ENCODE measurements at regions not wholly inside any gene's neighbourhood (a gene's known extent, or its start where the extent isn't known, plus 50 kb on each side); places are given as distances from the start of the nearest gene placed in this dataset.

DNA sequence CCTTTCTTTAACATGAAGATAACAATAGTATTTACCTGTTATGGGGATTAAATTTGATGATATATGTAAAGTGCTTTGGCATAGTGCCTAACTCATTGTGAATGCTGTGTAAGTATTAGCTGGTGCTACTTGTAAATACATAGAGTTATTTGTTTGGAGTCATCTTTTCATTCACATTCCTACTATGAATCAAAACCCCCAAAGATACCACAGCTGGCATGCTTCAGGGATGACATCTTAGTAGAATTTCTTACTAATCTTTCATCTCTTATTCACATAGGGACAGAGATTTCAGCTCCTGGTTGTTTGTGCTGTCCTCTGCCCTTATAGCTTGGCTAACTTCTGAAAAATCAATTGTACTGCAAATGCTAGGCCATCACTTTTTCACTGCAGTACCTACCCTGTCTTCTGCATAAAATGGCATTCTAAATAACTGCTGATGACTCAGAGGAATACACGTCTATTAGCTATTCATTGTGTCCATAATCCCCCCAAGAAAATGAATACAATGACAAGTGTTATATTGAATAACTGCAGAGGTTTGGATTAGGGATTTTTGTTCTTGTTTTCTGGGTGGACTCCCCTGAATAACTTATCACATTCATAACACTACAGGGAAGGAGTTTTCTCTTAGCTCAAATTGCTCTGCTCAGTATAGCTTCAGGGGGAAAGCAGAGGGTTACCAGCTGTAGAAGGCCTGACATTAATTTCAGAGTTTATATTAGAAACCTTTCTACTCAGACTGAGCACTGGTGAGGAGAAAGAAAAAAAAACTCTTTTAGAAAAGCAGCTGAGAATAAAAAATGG is 192.2 kb upstream of the C9orf72 start:
- intact Hi-C loops (cut with DNase I): no loop called here
- no peak overlapping the region for H3K4me3 ChIP-seq
- H3K4me1 ChIP-seq: no peaks in the 10 kb centered on the region
- no peak for DNase-seq
- no peaks in the 10 kb centered on the region for H3K27me3 ChIP-seq
- no peak overlapping the region for H3K27ac ChIP-seq
- no peaks in the 10 kb centered on the region for H3K9me3 ChIP-seq
- TF ChIP-seq, protein P1, sequence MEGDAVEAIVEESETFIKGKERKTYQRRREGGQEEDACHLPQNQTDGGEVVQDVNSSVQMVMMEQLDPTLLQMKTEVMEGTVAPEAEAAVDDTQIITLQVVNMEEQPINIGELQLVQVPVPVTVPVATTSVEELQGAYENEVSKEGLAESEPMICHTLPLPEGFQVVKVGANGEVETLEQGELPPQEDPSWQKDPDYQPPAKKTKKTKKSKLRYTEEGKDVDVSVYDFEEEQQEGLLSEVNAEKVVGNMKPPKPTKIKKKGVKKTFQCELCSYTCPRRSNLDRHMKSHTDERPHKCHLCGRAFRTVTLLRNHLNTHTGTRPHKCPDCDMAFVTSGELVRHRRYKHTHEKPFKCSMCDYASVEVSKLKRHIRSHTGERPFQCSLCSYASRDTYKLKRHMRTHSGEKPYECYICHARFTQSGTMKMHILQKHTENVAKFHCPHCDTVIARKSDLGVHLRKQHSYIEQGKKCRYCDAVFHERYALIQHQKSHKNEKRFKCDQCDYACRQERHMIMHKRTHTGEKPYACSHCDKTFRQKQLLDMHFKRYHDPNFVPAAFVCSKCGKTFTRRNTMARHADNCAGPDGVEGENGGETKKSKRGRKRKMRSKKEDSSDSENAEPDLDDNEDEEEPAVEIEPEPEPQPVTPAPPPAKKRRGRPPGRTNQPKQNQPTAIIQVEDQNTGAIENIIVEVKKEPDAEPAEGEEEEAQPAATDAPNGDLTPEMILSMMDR (IDR thresholded peaks at IDR 0.05): no peak
- H3K36me3 ChIP-seq: no peaks in the 10 kb centered on the region
- no peak overlapping the region for H3K9ac ChIP-seq (ENCODE audit: low read depth in 2 of 2, low read length in 2 of 2)

DNA sequence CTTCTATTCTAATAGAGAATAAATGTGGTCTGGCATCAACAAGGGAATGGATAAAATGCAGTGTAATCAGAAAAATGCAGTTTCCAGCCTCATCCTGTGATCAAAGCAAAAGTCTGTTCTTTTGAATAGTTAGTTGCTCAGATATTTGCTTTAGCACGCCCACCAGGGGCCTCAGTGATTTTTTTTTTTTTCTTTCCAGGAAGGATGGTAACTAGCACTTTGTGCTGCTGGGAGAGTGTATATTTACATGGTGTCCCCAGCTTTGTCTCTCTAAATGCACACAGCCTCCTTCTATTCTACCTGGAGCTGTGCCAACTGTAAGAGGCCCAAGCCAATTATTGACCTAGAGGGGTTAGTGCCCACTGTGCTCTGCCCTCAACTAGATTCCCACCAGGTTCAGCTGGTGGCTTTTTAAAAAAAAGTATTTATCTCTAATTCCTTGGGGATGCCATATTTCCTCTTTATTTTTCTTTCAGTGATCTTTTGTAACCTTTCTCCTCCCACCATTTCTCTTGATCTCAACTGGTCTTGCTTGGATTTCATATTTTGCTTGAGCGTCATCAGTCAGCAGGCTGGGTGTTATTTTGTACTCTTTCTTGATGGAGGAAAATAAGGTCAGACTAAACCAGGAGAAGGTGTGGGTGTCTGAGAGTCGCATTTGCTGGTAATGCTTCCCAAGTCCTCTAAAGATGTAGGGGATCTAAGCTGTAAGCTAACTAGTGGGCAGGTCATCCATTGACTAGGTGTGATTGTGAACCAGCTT is 193.0 kb upstream of the C9orf72 start:
- H3K27me3 ChIP-seq: no peaks in the 10 kb centered on the region
- H3K4me1 ChIP-seq: no peaks in the 10 kb centered on the region
- H3K36me3 ChIP-seq: no peaks in the 10 kb centered on the region
- H3K4me3 ChIP-seq: no peak overlapping the region
- TF ChIP-seq, protein P1 (IDR thresholded peaks at IDR 0.05): no peak
- intact Hi-C loops (cut with DNase I): no loop called here
- no peak overlapping the region for H3K9ac ChIP-seq (ENCODE audit: low read depth in 2 of 2, low read length in 2 of 2)
- H3K27ac ChIP-seq: no peak overlapping the region
- no peaks in the 10 kb centered on the region for H3K9me3 ChIP-seq
- no peak for DNase-seq

DNA sequence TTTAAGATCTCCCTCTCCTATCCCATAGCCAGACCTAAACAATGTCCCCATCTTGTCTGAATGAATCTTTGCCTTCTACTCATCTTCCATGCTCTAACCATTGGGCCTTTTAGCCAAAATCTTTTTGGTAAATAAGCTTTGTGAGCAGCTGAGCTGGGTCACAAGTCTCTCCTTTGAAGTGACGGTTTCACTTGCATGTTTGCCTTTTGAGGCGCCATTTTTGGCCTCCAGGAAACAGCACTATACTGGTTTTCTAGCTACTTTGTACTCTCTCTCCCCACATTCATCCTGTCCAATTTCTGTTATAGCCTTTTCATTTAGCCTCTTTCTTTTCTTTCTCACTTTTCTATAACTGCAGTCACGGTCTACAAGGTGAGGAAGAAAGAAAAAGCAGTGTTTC is 195.5 kb upstream of the C9orf72 start:
- no peak overlapping the region for H3K4me3 ChIP-seq
- TF ChIP-seq, protein P1 (IDR thresholded peaks at IDR 0.05): no peak

DNA sequence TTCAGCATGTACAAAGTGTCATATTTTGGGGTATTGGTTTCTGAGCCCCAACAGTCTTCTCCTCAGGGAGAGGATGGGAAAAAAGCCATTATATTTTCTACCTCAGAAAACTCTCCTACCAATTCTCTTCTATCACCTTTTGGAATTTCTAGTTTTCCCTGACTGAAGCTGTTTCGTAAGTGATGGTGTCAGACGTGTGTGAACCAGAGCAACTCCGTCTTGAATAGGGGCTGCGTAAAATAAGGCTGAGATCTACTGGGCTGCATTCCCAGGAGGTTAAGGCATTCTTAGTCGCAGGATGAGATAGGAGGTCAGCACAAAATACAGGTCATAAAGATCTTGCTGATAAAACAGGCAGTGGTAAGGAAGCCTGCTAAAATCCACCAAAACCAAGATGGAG is 197.3 kb upstream of the C9orf72 start:
- Histone ChIP-seq H3K27ac (no peak overlapping the region), H3K27me3 (no peaks in the 10 kb centered on the region), H3K9me3 (no peaks in the 10 kb centered on the region), H3K4me3 (no peak overlapping the region), H3K36me3 (no peaks in the 10 kb centered on the region), H3K9ac (ENCODE audit: low read depth in 2 of 2, low read length in 2 of 2) (no peak overlapping the region), H3K4me1 (no peaks in the 10 kb centered on the region)
- DNase-seq: no peak
- TF ChIP-seq, protein P1 (IDR thresholded peaks at IDR 0.05): no peak
- intact Hi-C loops (cut with DNase I): no loop called here

More for the DNA sequence above, 195.5 kb upstream of the C9orf72 start:
- Histone ChIP-seq H3K9me3 (no peaks in the 10 kb centered on the region), H3K4me1 (no peaks in the 10 kb centered on the region), H3K27ac (no peak overlapping the region), H3K36me3 (no peaks in the 10 kb centered on the region), H3K27me3 (no peaks in the 10 kb centered on the region), H3K9ac (ENCODE audit: low read depth in 2 of 2, low read length in 2 of 2) (no peak overlapping the region)
- no peak for DNase-seq
- intact Hi-C loops (cut with DNase I): no loop called here

DNA sequence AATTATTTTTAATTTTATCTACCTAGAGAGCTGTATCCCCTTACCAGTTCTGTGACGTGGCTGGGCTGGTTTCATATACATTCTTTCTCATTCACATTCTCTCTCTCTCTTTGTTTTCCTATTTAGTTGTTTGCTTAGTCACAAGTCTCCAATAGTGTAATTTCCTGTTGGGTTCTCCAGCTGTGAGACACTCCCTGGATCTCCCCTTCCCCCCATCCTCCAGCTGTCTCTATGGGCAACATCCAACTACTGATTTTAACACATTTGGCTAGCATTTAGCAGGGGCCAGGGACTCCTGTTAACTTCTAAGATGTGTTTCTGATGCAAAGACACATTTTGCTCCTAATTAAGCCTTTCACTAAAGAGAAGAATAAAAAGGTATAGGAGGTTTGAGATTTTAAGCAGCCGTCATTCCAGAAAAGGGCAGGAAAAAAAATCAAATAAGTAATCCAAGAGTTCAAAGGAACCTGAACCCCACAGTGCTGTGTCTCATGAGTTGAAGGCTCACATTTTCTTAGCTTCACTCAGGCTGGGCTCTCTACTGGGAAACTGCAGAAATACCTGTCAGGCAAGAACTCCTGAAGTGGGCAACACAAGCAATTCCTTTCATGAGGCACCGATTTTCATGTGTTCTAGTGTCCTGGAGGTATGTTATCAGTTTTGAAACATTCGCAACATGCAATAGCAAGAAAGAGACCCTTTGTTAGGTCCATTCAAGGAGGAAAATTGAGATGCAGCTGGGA is 198.7 kb upstream of the C9orf72 start:
- intact Hi-C loops (cut with DNase I): no loop called here
- Histone ChIP-seq H3K9ac (ENCODE audit: low read depth in 2 of 2, low read length in 2 of 2) (no peak overlapping the region), H3K4me3 (no peak overlapping the region)

More for the DNA sequence above, 198.7 kb upstream of the C9orf72 start:
- H3K4me1 ChIP-seq: no peaks in the 10 kb centered on the region
- TF ChIP-seq, protein P1 (IDR thresholded peaks at IDR 0.05): no peak
- H3K27ac ChIP-seq: no peak overlapping the region
- no peaks in the 10 kb centered on the region for H3K36me3 ChIP-seq
- DNase-seq: no peak
- no peaks in the 10 kb centered on the region for H3K27me3 ChIP-seq
- no peaks in the 10 kb centered on the region for H3K9me3 ChIP-seq
